Smooth muscle cell (in vitro differentiated cells): ENCODE measurements at regions not wholly inside any gene's neighbourhood (a gene's known extent, or its start where the extent isn't known, plus 50 kb on each side); places are given as distances from the start of the nearest gene placed in this dataset.

Source experiments
- DNase-seq: peaks from one replicate; lab custom pipeline; 2025; ENCODE audit not compliant: unreplicated experiment; lab: John Stamatoyannopoulos, UW
- H2AFZ ChIP-seq: fragments of 200-600 bp; sonication (generic); 2 replicates; pipeline ENCODE4 v1.6.0; 2016; ENCODE audit warnings: antibody characterized with exemption, low read depth, mild to moderate bottlenecking
- H3F3A ChIP-seq: fragments of 200-600 bp; sonication (generic); 2 replicates; pipeline ENCODE4 v1.6.0; 2017; ENCODE audit warnings: antibody characterized with exemption, low read depth
- H3K27ac ChIP-seq: fragments of 200-600 bp; sonication (generic); 2 replicates; pipeline ENCODE4 v1.5.1; 2016; ENCODE audit warnings: low read depth, mild to moderate bottlenecking
- H3K27me3 ChIP-seq: fragments of 200-600 bp; sonication (generic); 2 replicates; pipeline ENCODE4 v1.6.1; 2016; ENCODE audit warnings: low read depth, mild to moderate bottlenecking
- H3K36me3 ChIP-seq: fragments of 200-600 bp; sonication (generic); 2 replicates; pipeline ENCODE4 v1.5.1; 2016; ENCODE audit warnings: low read depth
- H3K4me1 ChIP-seq: fragments of 200-600 bp; sonication (generic); 2 replicates; pipeline ENCODE4 v1.5.1; 2016; ENCODE audit warnings: low read depth
- H3K4me2 ChIP-seq: fragments of 200-600 bp; sonication (generic); 2 replicates; pipeline ENCODE4 v1.6.0; 2016; ENCODE audit warnings: mild to moderate bottlenecking
- H3K4me3 ChIP-seq: fragments of 200-600 bp; sonication (generic); 2 replicates; pipeline ENCODE4 v1.5.1; 2016; ENCODE audit warnings: mild to moderate bottlenecking
- H3K79me2 ChIP-seq: fragments of 200-600 bp; sonication (generic); 2 replicates; pipeline ENCODE4 v1.6.0; 2016; ENCODE audit warnings: low read depth, mild to moderate bottlenecking
- H3K9ac ChIP-seq: fragments of 200-600 bp; sonication (generic); 2 replicates; pipeline ENCODE4 v1.6.0; 2016; ENCODE audit warnings: low read depth
- H3K9me3 ChIP-seq: fragments of 200-600 bp; sonication (generic); replicated peaks from 2 replicates; pipeline ENCODE4 v1.5.1; 2016; ENCODE audit warnings: low read depth
- H4K20me1 ChIP-seq: fragments of 200-600 bp; sonication (generic); 2 replicates; pipeline ENCODE4 v1.6.0; 2016; ENCODE audit warnings: low read depth
- CTCF ChIP-seq: fragments of 200-600 bp; sonication (generic); IDR thresholded peaks from 2 replicates; pipeline ENCODE4 v1.5.1; 2017; ENCODE audit warnings: borderline replicate concordance, mild to moderate bottlenecking, antibody characterized with exemption; ENCODE audit not compliant: insufficient read depth, poor library complexity, severe bottlenecking
- WGBS: methylation state at CpG from one replicate; pipeline ENCODE4 v1.1.7; 2016; ENCODE audit warnings: low lambda C conversion rate; 5-methylcytosine and 5-hydroxymethylcytosine counted together

- H4K20me1 ChIP-seq: no peaks in the 10 kb centered on the region
- H3K27ac ChIP-seq: peak overlapping the region; percentile 3
- H3F3A ChIP-seq: peaks cover 7% of the 10 kb centered on the region
- H3K9me3 ChIP-seq: no peaks in the 10 kb centered on the region
- no peaks in the 10 kb centered on the region for H3K79me2 ChIP-seq
- H3K4me3 ChIP-seq: no peak overlapping the region
- no peaks in the 10 kb centered on the region for H3K36me3 ChIP-seq
- H3K27me3 ChIP-seq: no peaks in the 10 kb centered on the region
- 67% methylated on average over 6 of the region's 6 CpGs for WGBS
- DNase-seq: no peak
- peak overlapping the region; percentile 1 for H3K4me2 ChIP-seq
- H3K4me1 ChIP-seq: peaks cover 6% of the 10 kb centered on the region
- H2AFZ ChIP-seq: no peak overlapping the region
- TF ChIP-seq CTCF: no peak
- H3K9ac ChIP-seq: no peak overlapping the region
Observed at GRCh38 chr3:64983583-64984359, 296.0 kb upstream of the ADAMTS9 start.

DNA sequence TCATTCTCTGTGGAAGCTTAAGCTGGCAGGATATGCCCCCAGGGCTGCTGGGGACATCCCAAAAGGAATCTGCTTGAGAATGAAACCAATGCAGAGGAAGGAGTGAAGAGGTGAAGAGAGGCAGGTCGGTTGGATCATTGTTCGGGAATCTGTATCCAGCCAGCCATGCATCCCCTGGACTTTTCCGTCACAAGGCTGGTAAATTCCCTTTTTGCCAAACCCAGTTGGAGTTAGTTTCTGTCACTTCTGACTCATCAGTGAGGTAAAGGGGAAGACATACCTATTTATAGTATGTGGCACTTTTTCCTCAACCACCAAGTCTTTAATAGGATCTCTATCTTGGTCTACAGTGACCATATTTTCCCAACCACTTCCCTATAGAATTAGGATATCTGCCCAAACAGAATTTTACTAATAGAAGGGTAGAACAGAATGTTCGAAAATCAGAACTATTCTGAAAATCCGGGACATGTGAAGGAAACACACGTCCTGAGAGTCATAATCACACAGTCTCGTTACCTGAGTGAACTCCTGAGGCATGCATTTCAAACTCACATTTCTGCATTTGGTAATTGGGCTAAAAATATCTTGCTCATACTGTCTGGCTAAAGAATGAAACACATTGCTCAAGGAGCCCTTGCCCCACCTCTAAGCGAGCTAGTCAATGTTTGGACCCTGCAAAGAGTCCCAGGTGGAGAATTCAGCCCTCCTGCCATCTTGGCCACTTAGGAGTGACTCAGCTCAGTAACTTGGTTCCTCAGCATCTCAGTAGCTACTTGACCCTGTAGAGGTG, 289.7 kb upstream of the ADAMTS9 start:
- no peaks in the 10 kb centered on the region for H3K79me2 ChIP-seq
- no peak for TF ChIP-seq CTCF
- H3K27me3 ChIP-seq: no peaks in the 10 kb centered on the region
- peak overlapping the region; percentile 18 for H3K4me2 ChIP-seq
- DNase-seq: no peak
- H2AFZ ChIP-seq: no peak overlapping the region
- WGBS: 46% methylated on average over 8 of the region's 8 CpGs
- no peaks in the 10 kb centered on the region for H4K20me1 ChIP-seq
- H3K4me3 ChIP-seq: no peak overlapping the region
- H3K36me3 ChIP-seq: no peaks in the 10 kb centered on the region
- peak overlapping the region; percentile 53 for H3K9ac ChIP-seq
- H3K9me3 ChIP-seq: no peaks in the 10 kb centered on the region
- peak overlapping the region; percentile 80 for H3K27ac ChIP-seq
- peaks cover 6% of the 10 kb centered on the region for H3K4me1 ChIP-seq
- peaks cover 8% of the 10 kb centered on the region for H3F3A ChIP-seq

DNA sequence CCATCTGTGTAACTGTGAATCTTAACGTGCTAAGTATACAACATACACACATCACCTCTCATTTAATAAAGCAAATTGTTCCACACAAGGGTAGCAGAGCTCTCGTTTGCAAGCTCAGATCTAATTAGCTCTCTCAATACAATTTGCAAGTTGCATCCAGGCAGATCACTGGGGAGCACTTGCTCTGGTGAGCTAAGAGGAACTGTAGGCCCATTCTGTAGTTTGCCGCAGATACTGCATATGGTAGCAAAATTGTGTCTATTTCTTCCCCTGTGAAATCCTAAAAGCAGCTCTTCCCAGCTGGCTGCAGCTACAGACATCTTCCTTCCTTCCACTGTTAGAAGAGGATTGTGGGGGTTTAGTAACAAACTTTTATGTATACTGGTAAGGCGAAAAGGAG, 288.7 kb upstream of the ADAMTS9 start:
- H3F3A ChIP-seq: peaks cover 8% of the 10 kb centered on the region
- 72% methylated on average over 4 of the region's 4 CpGs for WGBS

More for the DNA sequence above, 288.7 kb upstream of the ADAMTS9 start:
- no peaks in the 10 kb centered on the region for H3K9me3 ChIP-seq
- TF ChIP-seq CTCF: no peak
- no peak overlapping the region for H3K4me2 ChIP-seq
- no peak for DNase-seq
- no peaks in the 10 kb centered on the region for H3K79me2 ChIP-seq
- H3K4me1 ChIP-seq: peaks cover 9% of the 10 kb centered on the region
- no peaks in the 10 kb centered on the region for H3K27me3 ChIP-seq
- peak overlapping the region; percentile 53 for H3K9ac ChIP-seq
- no peaks in the 10 kb centered on the region for H4K20me1 ChIP-seq
- H3K4me3 ChIP-seq: no peak overlapping the region
- peak overlapping the region; percentile 80 for H3K27ac ChIP-seq
- no peak overlapping the region for H2AFZ ChIP-seq
- H3K36me3 ChIP-seq: no peaks in the 10 kb centered on the region
